Panc1 (cell line): ENCODE measurements at regions not wholly inside any gene's neighbourhood (a gene's known extent, or its start where the extent isn't known, plus 50 kb on each side); places are given as distances from the start of the nearest gene placed in this dataset.

Source experiments
- POLR2AphosphoS5 ChIP-seq: IDR thresholded peaks from 2 replicates; pipeline ENCODE4 v1.6.1; 2012; ENCODE audit warnings: mild to moderate bottlenecking, low read depth, low read length, moderate library complexity
- SIN3A ChIP-seq: IDR thresholded peaks from 2 replicates; pipeline ENCODE4 v1.6.1; 2012; ENCODE audit warnings: low read depth, mild to moderate bottlenecking, low read length, moderate library complexity, borderline replicate concordance; ENCODE audit not compliant: insufficient read depth
- TCF7L2 ChIP-seq: IDR thresholded peaks from 2 replicates; pipeline ENCODE4 v1.6.1; 2011; ENCODE audit warnings: mild to moderate bottlenecking, low read depth, low read length, inconsistent platforms
- TF ChIP-seq, protein P1 (sequence below): fragments of 450-650 bp; IDR thresholded peaks from 2 replicates; pipeline ENCODE4 v1.5.1; 2017; ENCODE audit warnings: mild to moderate bottlenecking
- TF ChIP-seq, protein P2 (sequence below), 2 experiments: IDR thresholded peaks; 2 replicates each; pipeline ENCODE4 v1.6.1; 2011 to 2012; ENCODE audit warnings: low read depth in 2 of 2, control low read depth in 1 of 2, low read length in 1 of 2, mild to moderate bottlenecking in 1 of 2, moderate library complexity in 1 of 2; ENCODE audit not compliant: insufficient read depth in 1 of 2

DNA sequence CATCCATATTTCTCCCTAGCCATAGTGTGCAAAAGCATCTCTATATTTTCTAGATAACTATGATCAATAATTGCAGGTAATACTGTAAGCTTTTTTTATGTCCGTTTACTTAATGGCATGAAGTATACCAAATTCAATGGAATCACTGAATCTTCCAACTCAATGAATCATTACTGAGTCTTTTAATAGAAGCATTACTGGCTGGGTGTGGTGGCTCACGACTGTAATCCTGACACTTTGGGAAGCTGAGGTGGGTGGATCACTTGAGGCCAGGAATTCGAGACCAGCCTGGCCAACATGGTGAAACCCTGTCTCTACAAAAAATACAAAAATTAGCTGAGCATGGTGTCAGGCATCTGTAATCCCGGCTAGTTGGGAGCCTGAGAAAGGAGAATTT is 372.5 kb downstream of the BMPER start:
- TF ChIP-seq, protein P1, sequence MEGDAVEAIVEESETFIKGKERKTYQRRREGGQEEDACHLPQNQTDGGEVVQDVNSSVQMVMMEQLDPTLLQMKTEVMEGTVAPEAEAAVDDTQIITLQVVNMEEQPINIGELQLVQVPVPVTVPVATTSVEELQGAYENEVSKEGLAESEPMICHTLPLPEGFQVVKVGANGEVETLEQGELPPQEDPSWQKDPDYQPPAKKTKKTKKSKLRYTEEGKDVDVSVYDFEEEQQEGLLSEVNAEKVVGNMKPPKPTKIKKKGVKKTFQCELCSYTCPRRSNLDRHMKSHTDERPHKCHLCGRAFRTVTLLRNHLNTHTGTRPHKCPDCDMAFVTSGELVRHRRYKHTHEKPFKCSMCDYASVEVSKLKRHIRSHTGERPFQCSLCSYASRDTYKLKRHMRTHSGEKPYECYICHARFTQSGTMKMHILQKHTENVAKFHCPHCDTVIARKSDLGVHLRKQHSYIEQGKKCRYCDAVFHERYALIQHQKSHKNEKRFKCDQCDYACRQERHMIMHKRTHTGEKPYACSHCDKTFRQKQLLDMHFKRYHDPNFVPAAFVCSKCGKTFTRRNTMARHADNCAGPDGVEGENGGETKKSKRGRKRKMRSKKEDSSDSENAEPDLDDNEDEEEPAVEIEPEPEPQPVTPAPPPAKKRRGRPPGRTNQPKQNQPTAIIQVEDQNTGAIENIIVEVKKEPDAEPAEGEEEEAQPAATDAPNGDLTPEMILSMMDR, result no peak
- TF ChIP-seq POLR2AphosphoS5, result no peak
- TF ChIP-seq, protein P2, sequence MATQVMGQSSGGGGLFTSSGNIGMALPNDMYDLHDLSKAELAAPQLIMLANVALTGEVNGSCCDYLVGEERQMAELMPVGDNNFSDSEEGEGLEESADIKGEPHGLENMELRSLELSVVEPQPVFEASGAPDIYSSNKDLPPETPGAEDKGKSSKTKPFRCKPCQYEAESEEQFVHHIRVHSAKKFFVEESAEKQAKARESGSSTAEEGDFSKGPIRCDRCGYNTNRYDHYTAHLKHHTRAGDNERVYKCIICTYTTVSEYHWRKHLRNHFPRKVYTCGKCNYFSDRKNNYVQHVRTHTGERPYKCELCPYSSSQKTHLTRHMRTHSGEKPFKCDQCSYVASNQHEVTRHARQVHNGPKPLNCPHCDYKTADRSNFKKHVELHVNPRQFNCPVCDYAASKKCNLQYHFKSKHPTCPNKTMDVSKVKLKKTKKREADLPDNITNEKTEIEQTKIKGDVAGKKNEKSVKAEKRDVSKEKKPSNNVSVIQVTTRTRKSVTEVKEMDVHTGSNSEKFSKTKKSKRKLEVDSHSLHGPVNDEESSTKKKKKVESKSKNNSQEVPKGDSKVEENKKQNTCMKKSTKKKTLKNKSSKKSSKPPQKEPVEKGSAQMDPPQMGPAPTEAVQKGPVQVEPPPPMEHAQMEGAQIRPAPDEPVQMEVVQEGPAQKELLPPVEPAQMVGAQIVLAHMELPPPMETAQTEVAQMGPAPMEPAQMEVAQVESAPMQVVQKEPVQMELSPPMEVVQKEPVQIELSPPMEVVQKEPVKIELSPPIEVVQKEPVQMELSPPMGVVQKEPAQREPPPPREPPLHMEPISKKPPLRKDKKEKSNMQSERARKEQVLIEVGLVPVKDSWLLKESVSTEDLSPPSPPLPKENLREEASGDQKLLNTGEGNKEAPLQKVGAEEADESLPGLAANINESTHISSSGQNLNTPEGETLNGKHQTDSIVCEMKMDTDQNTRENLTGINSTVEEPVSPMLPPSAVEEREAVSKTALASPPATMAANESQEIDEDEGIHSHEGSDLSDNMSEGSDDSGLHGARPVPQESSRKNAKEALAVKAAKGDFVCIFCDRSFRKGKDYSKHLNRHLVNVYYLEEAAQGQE (IDR thresholded peaks at IDR 0.05; ENCODE audit: insufficient read depth in 1 of 2, low read depth in 2 of 2, low read length in 1 of 2), result no peak
- TF ChIP-seq TCF7L2, result no peak
- no peak for TF ChIP-seq SIN3A
